OCI-LY7 (cell line): ENCODE measurements at regions not wholly inside any gene's neighbourhood (a gene's known extent, or its start where the extent isn't known, plus 50 kb on each side); places are given as distances from the start of the nearest gene placed in this dataset.

Experiments
- BruUV-seq: library from RNA; stranded (reverse); fragments of 400-500 nt; replicated peaks from 2 replicates; lab custom pipeline; 2021; lab: Mats Ljungman, UMichigan
- CTCF ChIA-PET: fragments of 300-600 bp; sonication (Branson Sonifier 250); formaldehyde crosslinking; loops from one replicate; lab custom pipeline; 2022; ENCODE audit warnings: antibody characterized with exemption; ENCODE audit not compliant: unreplicated experiment; lab: Charles Lee
- POLR2A ChIA-PET: fragments of 300-600 bp; sonication (Branson Sonifier 250); formaldehyde crosslinking; loops from one replicate; lab custom pipeline; 2022; ENCODE audit warnings: antibody characterized with exemption; lab: Charles Lee
- DNase-seq: peaks from one replicate; pipeline ENCODE4 v3.0.0-alpha.2; 2015; ENCODE audit warnings: low spot score
- H2AFZ ChIP-seq: fragments of 200-600 bp; sonication (generic), shearing (Covaris generic); 2 replicates; pipeline ENCODE4 v1.6.1; 2014; ENCODE audit warnings: mild to moderate bottlenecking, antibody characterized with exemption, low read length, moderate library complexity
- H3K27ac ChIP-seq: fragments of 200-600 bp; sonication (generic); 2 replicates; pipeline ENCODE4 v1.5.1; 2014; ENCODE audit warnings: mixed run types, low read depth, mild to moderate bottlenecking, moderate library complexity, low read length, inconsistent platforms; ENCODE audit not compliant: poor library complexity, severe bottlenecking
- H3K36me3 ChIP-seq: fragments of 200-600 bp; sonication (generic); 2 replicates; pipeline ENCODE4 v1.6.1; 2014; ENCODE audit warnings: mild to moderate bottlenecking, antibody characterized with exemption, low read length, moderate library complexity, mixed read lengths; ENCODE audit not compliant: insufficient read depth
- H3K4me1 ChIP-seq: fragments of 200-600 bp; sonication (generic); 2 replicates; pipeline ENCODE4 v1.5.1; 2014; ENCODE audit warnings: mild to moderate bottlenecking, low read length; ENCODE audit not compliant: insufficient read depth, poor library complexity, severe bottlenecking
- H3K4me2 ChIP-seq: fragments of 200-600 bp; sonication (generic); 2 replicates; pipeline ENCODE4 v1.6.1; 2014; ENCODE audit warnings: mild to moderate bottlenecking, low read length
- H3K4me3 ChIP-seq: fragments of 200-600 bp; sonication (generic); 2 replicates; pipeline ENCODE4 v1.5.1; 2014; ENCODE audit warnings: mild to moderate bottlenecking, low read depth, low read length; ENCODE audit not compliant: poor library complexity, severe bottlenecking
- H3K79me2 ChIP-seq: fragments of 200-600 bp; sonication (generic); 2 replicates; pipeline ENCODE4 v1.6.1; 2016; ENCODE audit warnings: low read depth, mild to moderate bottlenecking, low read length, moderate library complexity, mixed read lengths; ENCODE audit not compliant: insufficient read depth
- H3K9me2 ChIP-seq: fragments of 200-600 bp; sonication (generic); 2 replicates; pipeline ENCODE4 v1.6.1; 2016; ENCODE audit warnings: mild to moderate bottlenecking, low read length, mixed read lengths; ENCODE audit not compliant: insufficient read depth
- H3K9me3 ChIP-seq: fragments of 200-600 bp; sonication (generic); 2 replicates; pipeline ENCODE4 v1.6.1; 2014; ENCODE audit warnings: mild to moderate bottlenecking, mixed run types, low read length, mixed read lengths
- H4K20me1 ChIP-seq: fragments of 200-600 bp; sonication (generic); 2 replicates; pipeline ENCODE4 v1.6.1; 2014; ENCODE audit warnings: mild to moderate bottlenecking, antibody characterized with exemption, low read length, moderate library complexity, mixed read lengths; ENCODE audit not compliant: insufficient read depth
- CTCF ChIP-seq: fragments of 200-600 bp; sonication (generic); conservative IDR thresholded peaks from 2 replicates; pipeline ENCODE4 v1.5.1; 2014; ENCODE audit warnings: mild to moderate bottlenecking, antibody characterized with exemption, low read length, moderate library complexity, mixed read lengths
- EZH2phosphoT487 ChIP-seq: fragments of 200-600 bp; sonication (generic); IDR thresholded peaks from 2 replicates; pipeline ENCODE4 v1.6.1; 2018; ENCODE audit warnings: low read depth, borderline replicate concordance, mild to moderate bottlenecking, mixed run types, antibody characterized with exemption, low read length, moderate library complexity, mixed read lengths
- intact Hi-C: fragments of 100-400 bp; cut with micrococcal nuclease; formaldehyde crosslinking; loops from one replicate; pipeline ENCODE4 v1.10.0; 2022; ENCODE audit not compliant: unreplicated experiment

- BruUV-seq = no TSS peak
- ChIA-PET CTCF (no interaction called here), POLR2A (no interaction called here)
Observed at GRCh38 chr11:129691142-129691541, 124.5 kb upstream of the TMEM45B start.

GRCh38 chr11:129694538-129694937, 121.1 kb upstream of the TMEM45B start:
- Histone ChIP-seq H3K79me2 (no peaks in the 10 kb centered on the region), H3K9me2 (no peaks in the 10 kb centered on the region), H3K4me2 (no peak overlapping the region), H3K9me3 (no peaks in the 10 kb centered on the region), H3K27ac (no peak overlapping the region), H4K20me1 (no peaks in the 10 kb centered on the region), H3K36me3 (no peaks in the 10 kb centered on the region), H3K4me3 (no peak overlapping the region), H3K4me1 (no peaks in the 10 kb centered on the region), H2AFZ (no peak overlapping the region)
- ChIA-PET POLR2A (no interaction called here), CTCF (no interaction called here)
- intact Hi-C loops = no loop called here
- no TSS peak for BruUV-seq
- TF ChIP-seq EZH2phosphoT487 (no peak), CTCF (peak; percentile 53; the same call in 1 of the 2 replicates)
- no peak for DNase-seq

More at GRCh38 chr11:129691142-129691541, 124.5 kb upstream of the TMEM45B start:
- Histone ChIP-seq H3K9me3 (no peaks in the 10 kb centered on the region), H2AFZ (no peak overlapping the region), H3K79me2 (no peaks in the 10 kb centered on the region), H3K4me1 (no peaks in the 10 kb centered on the region), H3K27ac (no peak overlapping the region), H3K4me2 (no peak overlapping the region), H3K9me2 (no peaks in the 10 kb centered on the region), H4K20me1 (no peaks in the 10 kb centered on the region), H3K36me3 (no peaks in the 10 kb centered on the region), H3K4me3 (no peak overlapping the region)
- TF ChIP-seq EZH2phosphoT487 = no peak
- no peak for TF ChIP-seq CTCF
- no peak for DNase-seq
- intact Hi-C loops = no loop called here

GRCh38 chr11:129694966-129695365, 120.7 kb upstream of the TMEM45B start:
- Histone ChIP-seq H3K9me2 (no peaks in the 10 kb centered on the region), H3K27ac (no peak overlapping the region), H3K9me3 (no peaks in the 10 kb centered on the region), H4K20me1 (no peaks in the 10 kb centered on the region), H3K4me1 (no peaks in the 10 kb centered on the region), H3K36me3 (no peaks in the 10 kb centered on the region), H2AFZ (no peak overlapping the region), H3K4me3 (no peak overlapping the region), H3K79me2 (no peaks in the 10 kb centered on the region), H3K4me2 (no peak overlapping the region)
- DNase-seq = no peak
- ChIA-PET CTCF (no interaction called here), POLR2A (no interaction called here)
- intact Hi-C loops = loop anchor here (5.0 kb wide), 1 partner anchor 333 kb away; no protein-coding TSS in a partner anchor
- no peak for TF ChIP-seq CTCF
- no peak for TF ChIP-seq EZH2phosphoT487
- BruUV-seq = no TSS peak
